ENCODE measurements at regions not wholly inside any gene's neighbourhood (a gene's known extent, or its start where the extent isn't known, plus 50 kb on each side); places are given as distances from the start of the nearest gene placed in this dataset.

- Histone ChIP-seq H3K9me3 (ENCODE audit: low read depth) (no peaks in the 10 kb centered on the region), H3K27me3 (peaks cover 16% of the 10 kb centered on the region)
- no peak for DNase-seq (ENCODE audit: low read depth in 1 of 2, low spot score in 1 of 2)
Measured at GRCh38 chr10:78914060-78914378, 154.7 kb upstream of the ZMIZ1 start.

GRCh38 chr10:78914502-78915189 lies 154.1 kb upstream of the ZMIZ1 start:
- no peak overlapping the region for H3K27ac ChIP-seq
- H3K4me1 ChIP-seq (ENCODE audit: low read depth): peaks cover 3% of the 10 kb centered on the region
- H3K27me3 ChIP-seq: peaks cover 16% of the 10 kb centered on the region
- no peak for DNase-seq (ENCODE audit: low read depth in 1 of 2, low spot score in 1 of 2)
- H3K36me3 ChIP-seq: no peaks in the 10 kb centered on the region
- no peaks in the 10 kb centered on the region for H3K9me3 ChIP-seq (ENCODE audit: low read depth)
- TF ChIP-seq CTCF (IDR thresholded peaks at IDR 0.05; ENCODE audit: low read depth, low read length): no peak
- no peak overlapping the region for H3K4me3 ChIP-seq

More at GRCh38 chr10:78914060-78914378, 154.7 kb upstream of the ZMIZ1 start:
- Histone ChIP-seq H3K27ac (no peak overlapping the region), H3K4me3 (no peak overlapping the region), H3K4me1 (ENCODE audit: low read depth) (peaks cover 2% of the 10 kb centered on the region), H3K36me3 (no peaks in the 10 kb centered on the region)
- no peak for TF ChIP-seq CTCF (IDR thresholded peaks at IDR 0.05; ENCODE audit: low read depth, low read length)

- Histone ChIP-seq H3K9me3 (ENCODE audit: low read depth) (no peaks in the 10 kb centered on the region), H3K27ac (no peak overlapping the region), H3K27me3 (peaks cover 16% of the 10 kb centered on the region), H3K36me3 (no peaks in the 10 kb centered on the region), H3K4me1 (ENCODE audit: low read depth) (peaks cover 3% of the 10 kb centered on the region), H3K4me3 (no peak overlapping the region)
- no peak for TF ChIP-seq CTCF (IDR thresholded peaks at IDR 0.05; ENCODE audit: low read depth, low read length)
- no peak for DNase-seq (ENCODE audit: low read depth in 1 of 2, low spot score in 1 of 2)
Measured at GRCh38 chr10:78915190-78915518, 153.6 kb upstream of the ZMIZ1 start.

- peaks cover 16% of the 10 kb centered on the region for H3K27me3 ChIP-seq
- H3K9me3 ChIP-seq (ENCODE audit: low read depth): no peaks in the 10 kb centered on the region
- no peak overlapping the region for H3K4me3 ChIP-seq
- H3K36me3 ChIP-seq: no peaks in the 10 kb centered on the region
- no peak for DNase-seq (ENCODE audit: low read depth in 1 of 2, low spot score in 1 of 2)
- H3K4me1 ChIP-seq (ENCODE audit: low read depth): peaks cover 3% of the 10 kb centered on the region
- H3K27ac ChIP-seq: no peak overlapping the region
- no peak for TF ChIP-seq CTCF (IDR thresholded peaks at IDR 0.05; ENCODE audit: low read depth, low read length)
Measured at GRCh38 chr10:78916227-78916626, 152.5 kb upstream of the ZMIZ1 start.

GRCh38 chr10:78919181-78919966 lies 149.4 kb upstream of the ZMIZ1 start:
- Histone ChIP-seq H3K4me3 (no peak overlapping the region), H3K4me1 (ENCODE audit: low read depth) (peaks cover 11% of the 10 kb centered on the region), H3K27ac (no peak overlapping the region), H3K36me3 (no peaks in the 10 kb centered on the region), H3K9me3 (ENCODE audit: low read depth) (no peaks in the 10 kb centered on the region), H3K27me3 (peaks cover 3% of the 10 kb centered on the region)
- TF ChIP-seq CTCF (IDR thresholded peaks at IDR 0.05; ENCODE audit: low read depth, low read length): no peak
- DNase-seq (ENCODE audit: low read depth in 1 of 2, low spot score in 1 of 2): no peak

Measured in cardiac muscle cell (in vitro differentiated cells and primary cell).